ENCODE measurements at regions not wholly inside any gene's neighbourhood (a gene's known extent, or its start where the extent isn't known, plus 50 kb on each side); places are given as distances from the start of the nearest gene placed in this dataset.
"Not testable (repeated sequence)": the region's sequence is repeated elsewhere in the genome, so short reads cannot be mapped to it uniquely, and the experiment has no call there.

DNA sequence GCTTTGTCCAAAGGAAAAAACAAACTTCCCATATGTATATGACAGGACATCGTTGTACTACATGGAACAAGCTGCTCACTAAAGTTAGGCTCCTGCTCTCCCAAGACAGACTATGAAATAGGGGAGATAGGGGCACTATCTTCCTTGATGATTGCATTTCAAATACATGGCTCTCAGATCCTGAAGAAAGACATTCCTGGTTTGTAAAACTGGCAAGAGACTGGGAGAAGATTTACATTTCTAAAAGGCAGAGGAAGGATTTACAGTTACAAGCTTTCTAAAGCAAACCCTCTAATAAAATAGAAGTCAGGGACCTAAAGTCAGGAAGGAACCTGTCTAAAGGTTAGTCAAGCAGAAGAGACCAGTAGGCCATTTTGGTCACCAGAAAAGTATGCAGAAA is 103.7 kb downstream of the SLC17A6 start:
- DNase-seq (ENCODE audit: low read depth) = no peak

DNA sequence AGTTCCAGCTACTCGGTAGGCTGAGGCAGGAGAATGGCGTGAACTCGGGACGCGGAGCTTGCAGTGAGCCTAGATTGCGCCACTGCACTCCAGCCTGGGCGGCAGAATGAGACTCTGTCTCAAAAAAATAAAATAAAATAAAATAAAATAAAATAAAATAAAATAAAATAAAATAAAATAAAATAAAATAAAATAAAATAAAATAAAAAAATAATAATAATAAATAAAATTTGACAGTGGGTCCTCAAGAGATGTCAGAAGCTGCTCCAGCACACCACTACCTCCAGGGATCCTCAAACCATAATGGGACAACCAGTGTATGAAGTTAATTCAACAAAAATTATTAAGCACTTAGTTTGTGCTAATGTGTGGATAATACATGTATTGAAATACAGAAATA is 97.4 kb downstream of the SLC17A6 start:
- DNase-seq (ENCODE audit: low read depth) = not testable (repeated sequence)

DNA sequence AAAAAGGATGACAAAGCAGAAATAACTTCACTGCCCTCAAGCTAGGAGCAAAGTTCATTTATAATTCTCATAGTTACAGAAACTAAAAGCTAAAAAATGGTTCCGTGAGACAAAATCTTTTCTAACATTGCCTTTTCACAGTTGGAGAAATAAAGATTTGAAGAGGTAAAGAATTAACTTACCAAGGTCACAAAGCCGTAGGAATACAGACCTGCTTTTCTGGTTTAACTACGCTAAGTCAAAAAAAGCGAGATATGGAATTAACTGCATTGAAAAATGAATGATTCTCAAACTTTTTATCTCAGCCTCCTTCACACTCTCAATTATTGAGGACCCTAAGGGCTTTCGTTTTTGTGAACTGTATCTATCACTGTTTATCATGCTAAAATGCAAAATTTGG is 95.3 kb downstream of the SLC17A6 start:
- no peak for DNase-seq (ENCODE audit: low read depth)

DNA sequence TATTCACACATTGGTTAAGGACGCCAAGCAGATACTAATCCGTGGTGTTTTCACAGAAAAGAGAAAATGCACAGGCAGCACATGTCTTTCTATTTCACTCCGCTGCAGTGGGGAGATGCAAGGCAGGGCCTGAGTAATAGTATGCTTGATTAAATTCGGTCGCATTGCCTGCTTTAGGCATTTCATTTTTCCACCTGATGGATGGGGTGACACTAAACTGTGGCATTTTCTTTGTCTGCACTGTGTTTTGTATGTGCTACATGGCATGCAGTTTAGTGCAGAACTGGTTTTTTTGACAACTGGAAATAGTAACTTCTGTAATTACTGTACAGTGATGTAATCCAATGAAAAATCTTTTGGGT is 94.9 kb downstream of the SLC17A6 start:
- no peak for DNase-seq (ENCODE audit: low read depth)

DNA sequence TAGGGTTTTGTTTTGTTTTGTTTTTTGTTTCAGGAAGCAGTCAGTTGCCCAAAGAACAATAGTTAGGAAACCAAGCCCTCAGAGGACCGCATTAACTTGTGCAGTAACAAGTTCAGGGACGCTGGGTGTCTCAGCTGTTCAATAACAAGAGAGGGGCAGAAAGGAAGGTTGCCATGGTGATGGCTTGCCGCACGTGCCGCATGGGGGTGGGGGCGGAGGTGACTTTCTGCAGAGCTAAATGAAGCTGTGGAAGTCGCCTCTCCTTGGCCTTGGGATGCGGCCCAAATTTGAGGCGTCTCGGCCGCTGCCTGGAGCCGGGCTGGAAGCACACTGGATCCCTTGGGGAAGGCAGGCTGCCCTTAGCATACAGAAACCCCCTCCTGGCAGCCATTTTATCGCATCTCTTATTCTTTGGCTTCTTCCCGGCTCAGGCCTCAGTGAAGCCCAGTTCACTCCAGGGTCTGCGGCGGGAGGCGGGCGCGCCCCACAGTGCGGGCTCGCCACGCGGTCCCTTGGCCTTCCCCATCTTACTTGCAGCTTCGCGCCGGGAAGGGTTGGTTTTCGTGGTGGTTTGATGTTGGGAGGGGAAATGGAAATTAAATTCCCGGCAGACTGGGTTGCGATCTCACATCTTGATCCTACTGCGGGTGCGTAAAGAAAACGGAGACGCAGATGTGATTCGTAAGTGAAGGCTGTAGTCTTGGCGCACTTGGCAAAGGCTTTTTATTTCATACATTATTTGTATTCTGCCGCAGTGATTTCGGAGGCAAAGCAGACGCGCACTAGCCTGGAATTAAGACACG is 94.3 kb downstream of the SLC17A6 start:
- no peak for DNase-seq (ENCODE audit: low read depth)

DNA sequence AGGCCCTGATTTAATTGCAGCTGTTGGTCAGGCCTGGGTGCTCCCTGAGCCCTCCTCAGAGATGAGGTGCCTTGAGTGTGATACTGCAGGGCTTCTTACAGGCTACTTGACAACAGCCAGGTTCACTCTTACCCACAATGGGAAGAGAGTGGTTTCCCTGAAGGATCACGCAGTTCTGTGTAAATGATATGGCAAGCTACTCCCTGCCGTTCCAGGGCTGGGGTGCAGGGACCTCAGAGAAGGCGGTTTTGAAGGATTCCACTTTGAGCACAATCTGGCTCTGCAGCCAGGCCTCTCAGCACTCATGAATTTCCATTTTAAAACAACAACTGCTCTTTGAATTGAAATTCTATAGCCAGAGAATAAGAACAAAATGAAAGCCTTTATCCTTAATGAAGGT is 92.9 kb downstream of the SLC17A6 start:
- no peak for DNase-seq (ENCODE audit: low read depth)

DNA sequence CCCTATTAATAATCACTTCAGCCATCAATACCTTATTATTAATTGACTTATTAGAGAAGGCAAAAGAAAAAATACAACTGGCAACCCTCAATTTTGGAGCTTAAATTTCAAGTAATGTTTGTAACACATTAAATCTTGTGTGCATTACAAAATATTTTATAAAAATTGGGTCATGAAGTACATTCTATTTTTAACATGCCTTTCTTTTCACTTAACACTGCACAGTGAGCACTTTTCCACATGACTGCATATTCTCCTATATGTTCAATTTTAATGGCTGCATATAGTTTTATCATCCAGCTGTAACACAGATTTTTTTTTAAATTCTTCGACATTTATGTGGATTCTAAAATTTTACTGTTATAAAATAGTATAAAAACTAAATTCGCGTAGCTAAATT is 92.5 kb downstream of the SLC17A6 start:
- no peak for DNase-seq (ENCODE audit: low read depth)

DNA sequence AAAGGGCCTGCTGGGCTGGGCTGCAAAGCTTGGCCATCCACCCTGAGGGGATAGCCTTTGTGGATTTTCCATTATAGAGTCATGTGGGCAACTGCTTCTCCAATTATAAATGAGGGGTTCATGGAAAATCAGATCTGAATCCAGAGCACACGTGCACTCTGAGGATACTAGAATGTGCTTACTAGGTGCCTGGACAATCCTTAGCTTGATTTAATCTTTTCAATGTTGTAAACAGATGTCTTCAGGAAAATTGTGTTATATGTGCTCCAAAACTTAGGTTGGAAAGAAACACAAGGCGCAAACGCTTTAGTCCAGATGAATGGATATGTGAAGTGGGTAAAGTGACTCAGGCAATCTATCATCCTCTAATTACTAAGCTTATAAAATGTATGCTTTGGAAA is 92.0 kb downstream of the SLC17A6 start:
- no peak for DNase-seq (ENCODE audit: low read depth)
